GM12873 (cell line): ENCODE measurements at regions not wholly inside any gene's neighbourhood (a gene's known extent, or its start where the extent isn't known, plus 50 kb on each side); places are given as distances from the start of the nearest gene placed in this dataset.
A peak's percentile ranks its signal among the peaks of the same experiment; 100 is the strongest.

Experiments
- CTCF ChIP-seq: IDR thresholded peaks from 2 replicates; pipeline ENCODE4 v1.5.1; 2012; ENCODE audit warnings: low read depth, mild to moderate bottlenecking, moderate library complexity, low read length, control low read depth; ENCODE audit not compliant: insufficient read depth; ENCODE audit errors: missing control alignments

GRCh38 chr13:104773775-104774174 lies 1707.6 kb upstream of the SLC10A2 start:
- peak; percentile 68 for TF ChIP-seq CTCF

- TF ChIP-seq CTCF, result no peak
Measured at GRCh38 chr13:104769545-104769944, 1703.3 kb upstream of the SLC10A2 start.

GRCh38 chr13:104766319-104766718 lies 1700.1 kb upstream of the SLC10A2 start:
- no peak for TF ChIP-seq CTCF

GRCh38 chr13:104764600-104764999 lies 1698.4 kb upstream of the SLC10A2 start:
- TF ChIP-seq CTCF, result no peak

- no peak for TF ChIP-seq CTCF
Measured at GRCh38 chr13:104759069-104759468, 1692.9 kb upstream of the SLC10A2 start.

- TF ChIP-seq CTCF, result no peak
Measured at GRCh38 chr13:104757712-104758111, 1691.5 kb upstream of the SLC10A2 start.

- TF ChIP-seq CTCF, result no peak
Measured at GRCh38 chr13:104750377-104750776, 1684.2 kb upstream of the SLC10A2 start.
